NCI-H524 treated with DMSO at 0.1 percent for 48 hours (cell line): ENCODE measurements at regions not wholly inside any gene's neighbourhood (a gene's known extent, or its start where the extent isn't known, plus 50 kb on each side); places are given as distances from the start of the nearest gene placed in this dataset.

Source experiments
- DNase-seq: peaks from one replicate; lab custom pipeline; 2025; lab: John Stamatoyannopoulos, UW

DNA sequence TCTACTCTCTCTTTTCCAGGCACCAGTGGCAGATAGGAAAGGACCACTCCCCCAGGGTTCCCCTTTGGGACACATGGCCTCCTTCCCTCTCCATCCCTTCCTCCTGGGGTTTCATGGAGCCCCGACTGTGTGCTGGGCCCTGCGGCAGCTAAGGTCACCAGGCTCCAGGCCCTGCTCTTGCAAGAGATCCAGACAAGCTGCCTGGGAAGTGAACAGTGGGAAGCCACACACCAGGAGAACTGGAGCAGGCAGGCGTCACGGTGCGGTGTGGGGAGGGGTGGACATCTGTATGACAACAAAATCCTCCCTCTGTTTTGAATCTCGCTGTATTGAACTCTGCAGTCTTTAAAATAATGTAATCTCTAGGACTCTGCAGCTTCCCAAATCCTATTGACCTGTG is 330.1 kb downstream of the UQCRFS1 start:
- no peak for DNase-seq

DNA sequence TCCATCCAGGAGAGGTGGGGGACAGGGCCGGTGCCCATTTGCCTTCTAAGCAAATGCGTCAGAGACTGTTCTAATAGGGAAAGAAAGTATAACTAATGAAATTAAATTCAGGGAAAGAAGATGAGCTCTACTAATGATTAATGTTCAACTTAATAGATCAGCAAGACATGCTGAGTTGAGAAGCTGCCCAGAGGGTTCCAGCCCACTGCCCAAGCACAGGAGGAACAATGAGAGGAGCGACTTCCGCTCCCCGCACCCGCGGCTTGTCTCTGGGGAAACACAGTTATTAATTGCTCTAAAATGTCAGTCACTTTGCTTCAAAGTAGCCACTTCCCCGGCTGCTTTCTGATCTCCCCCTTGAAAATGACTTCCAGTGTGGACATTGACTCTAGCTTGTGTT is 331.3 kb downstream of the UQCRFS1 start:
- DNase-seq, result no peak

DNA sequence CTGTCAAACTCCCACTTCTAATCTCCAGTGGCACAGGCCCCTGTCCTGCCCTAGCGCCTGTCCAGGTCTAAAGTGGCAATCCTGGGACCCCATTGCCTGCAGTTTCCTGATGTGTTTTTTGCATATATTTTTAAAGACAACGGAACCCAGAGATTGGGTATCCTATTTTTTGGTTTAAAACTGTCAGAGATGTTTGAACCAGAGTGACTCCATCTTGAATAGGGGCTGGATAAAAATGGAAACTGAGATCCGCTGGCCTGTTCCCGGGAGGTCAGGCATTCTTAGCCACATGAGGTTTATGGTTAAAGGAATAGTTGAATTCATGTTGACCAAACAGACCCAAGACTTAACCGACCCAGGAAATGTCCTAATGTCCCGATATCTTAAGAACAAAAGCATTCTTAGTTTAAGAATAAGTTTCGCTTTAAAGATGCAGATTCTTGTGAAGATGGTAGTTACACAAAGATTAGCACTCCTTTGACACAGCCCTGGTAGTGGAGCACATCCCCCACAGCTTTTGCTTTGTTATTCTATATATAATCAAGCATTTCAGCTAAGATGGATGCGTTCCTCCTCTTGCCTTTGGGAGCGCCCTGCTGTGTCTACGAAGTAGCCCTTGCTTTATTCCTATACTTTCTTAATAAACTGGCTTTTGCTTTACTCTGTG is 332.1 kb downstream of the UQCRFS1 start:
- no peak for DNase-seq

DNA sequence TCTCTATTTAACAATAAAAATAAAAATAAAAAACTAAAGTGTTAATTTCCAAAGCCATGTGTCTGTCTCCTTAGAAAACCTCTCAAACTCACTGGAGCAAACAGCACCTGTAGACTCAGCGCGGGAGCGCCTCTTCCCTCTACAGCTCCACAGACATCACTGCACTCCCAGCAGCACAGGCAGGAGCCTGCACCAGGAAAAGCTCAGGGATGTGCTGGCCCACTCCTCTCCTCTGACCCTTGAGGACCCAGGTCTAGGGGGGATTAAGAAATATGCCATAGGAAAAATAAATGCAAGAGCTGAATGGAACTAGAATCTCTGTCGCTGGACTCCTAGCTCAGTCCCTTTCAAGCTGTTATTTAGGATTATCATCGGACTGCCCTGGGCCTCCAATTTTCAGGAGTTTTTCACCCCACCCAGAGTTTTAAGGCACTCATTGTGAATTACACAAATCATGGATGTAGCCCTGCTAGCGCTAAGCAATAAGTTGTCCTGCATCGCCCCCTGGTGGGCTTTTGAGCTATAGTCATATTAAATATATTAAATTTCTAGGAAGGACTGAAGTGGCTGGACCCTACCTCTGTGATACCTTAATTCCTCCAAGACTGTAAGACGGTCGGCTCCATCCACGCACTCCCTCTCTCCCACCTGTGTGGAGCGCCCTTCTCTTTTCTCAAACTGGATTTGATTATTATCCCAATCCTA is 333.9 kb downstream of the UQCRFS1 start:
- no peak for DNase-seq

DNA sequence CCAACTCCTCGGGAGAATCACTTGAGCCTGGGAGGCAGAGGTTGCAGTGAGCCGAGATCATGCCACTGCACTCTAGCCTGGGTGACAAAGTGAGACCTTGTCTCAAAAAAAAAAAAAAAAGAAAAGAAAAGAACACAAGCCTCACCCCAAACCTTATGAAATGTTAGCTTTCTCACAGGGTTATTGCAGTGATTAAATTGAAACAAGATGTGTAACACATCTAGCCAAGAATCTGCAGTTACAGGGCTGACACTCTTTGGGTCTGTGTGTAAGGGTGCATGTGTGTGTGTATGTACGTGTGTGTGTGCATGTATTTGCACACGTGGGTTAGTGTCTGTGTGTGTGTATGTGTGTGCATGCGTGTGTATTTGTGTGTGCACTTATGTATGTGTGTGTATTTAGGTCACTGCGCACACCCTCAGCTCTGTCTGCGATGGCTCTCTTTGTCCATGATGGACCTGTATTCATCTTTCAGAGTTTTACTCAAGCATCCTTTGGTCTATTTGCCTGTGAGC is 336.3 kb downstream of the UQCRFS1 start:
- no peak for DNase-seq

DNA sequence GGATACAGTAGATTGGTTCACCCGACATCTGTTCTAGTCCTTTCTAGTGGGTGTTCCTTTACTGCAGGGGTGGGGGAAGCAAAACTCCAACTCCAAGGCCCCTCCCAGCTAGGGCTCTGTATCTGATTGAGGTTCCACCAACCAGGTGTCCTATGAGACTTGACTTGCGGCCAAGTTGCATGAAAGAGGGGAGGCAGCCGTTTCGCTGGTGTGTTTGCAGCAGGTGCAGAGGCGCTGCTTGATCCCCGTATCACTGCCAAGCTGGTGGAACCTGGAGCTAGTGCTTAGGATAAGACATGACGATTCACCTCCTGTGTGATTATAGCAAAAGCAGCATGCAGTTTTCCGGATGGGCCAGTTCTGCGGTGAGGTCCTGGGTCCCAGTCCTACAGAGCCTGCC is 338.2 kb downstream of the UQCRFS1 start:
- DNase-seq, result no peak

DNA sequence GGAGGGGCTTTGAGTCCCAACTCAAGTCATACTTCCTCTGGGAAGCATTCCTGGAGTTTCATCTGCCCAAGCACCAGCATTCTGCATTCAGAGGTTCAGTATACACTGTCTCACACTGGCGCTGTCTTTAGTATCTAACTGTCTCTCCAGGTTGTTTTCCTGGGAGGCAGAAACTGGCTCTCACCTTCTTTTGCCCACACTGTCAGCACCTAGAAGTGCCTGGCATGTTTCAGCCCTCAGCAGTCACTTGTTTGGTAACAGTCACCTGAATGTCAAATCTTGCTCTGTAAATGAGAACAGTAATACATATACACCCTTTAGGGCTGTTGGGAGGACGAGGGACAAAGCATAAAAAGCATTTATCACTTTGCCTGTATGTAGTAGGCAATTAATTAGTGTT is 339.6 kb downstream of the UQCRFS1 start:
- no peak for DNase-seq

DNA sequence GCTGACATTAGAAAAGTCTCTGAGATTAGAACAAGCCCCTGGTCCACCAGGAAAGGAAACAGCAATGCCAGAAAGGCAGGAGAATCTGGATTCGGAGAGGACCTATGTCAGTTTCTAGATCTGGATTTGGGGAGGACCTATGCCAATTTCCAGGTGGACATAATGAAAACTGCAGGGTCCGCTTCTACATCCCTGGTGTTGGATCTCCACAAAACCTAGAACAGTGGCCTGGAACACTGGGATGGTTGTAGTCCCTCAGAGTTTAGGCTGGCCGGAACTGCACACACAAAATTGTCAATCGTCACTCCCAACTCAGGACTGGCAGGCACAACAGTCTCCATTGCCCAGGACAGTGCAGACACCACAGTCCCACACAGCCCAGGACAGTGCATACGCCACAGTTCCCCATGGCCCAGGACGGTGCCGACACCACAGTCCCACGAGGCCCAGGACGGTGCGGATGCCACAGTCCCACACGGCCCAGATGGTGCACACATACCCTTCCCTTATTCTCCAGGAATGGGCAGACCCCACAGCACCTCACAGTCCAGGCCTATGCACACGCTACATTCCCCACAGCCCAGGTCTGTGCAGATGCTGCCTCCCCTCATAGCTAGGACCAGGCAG is 341.7 kb downstream of the UQCRFS1 start:
- DNase-seq, result no peak

DNA sequence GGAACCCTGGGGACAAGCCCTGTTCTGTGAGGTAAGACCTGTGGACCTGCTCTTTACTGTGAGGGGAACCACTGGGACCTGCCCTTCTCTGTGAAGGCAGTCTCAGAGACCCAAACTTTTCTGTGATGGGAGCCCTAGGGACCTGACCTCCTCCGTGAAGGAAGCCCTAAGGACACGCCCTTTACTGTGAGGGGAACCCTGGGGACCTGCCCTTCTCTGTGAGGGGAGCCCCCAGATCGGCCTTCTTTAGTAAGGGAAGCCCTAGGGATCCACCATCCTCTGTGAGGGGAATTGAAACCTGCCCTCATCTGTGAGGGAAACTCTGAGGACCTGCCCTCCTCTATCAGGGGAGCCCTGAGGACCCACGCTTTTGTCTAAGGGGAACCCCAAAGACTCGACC is 343.5 kb downstream of the UQCRFS1 start:
- no peak for DNase-seq

DNA sequence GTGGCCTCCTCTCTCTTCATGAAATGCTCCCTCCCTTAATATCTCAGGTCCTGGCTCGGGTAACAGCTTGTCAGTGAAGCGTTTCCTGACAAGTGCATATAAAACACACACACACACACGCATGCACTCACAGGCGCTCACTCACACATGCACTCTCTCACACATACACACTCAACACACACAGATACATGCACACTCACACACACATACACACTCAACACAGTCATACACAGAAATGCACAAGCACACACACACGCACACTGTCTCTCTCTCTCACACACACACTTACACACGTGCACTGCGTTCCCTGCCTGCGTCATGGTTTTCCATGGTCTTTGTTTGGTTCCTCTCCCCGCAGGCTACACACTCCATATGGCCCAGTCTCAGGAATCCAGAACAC is 344.1 kb downstream of the UQCRFS1 start:
- no peak for DNase-seq

DNA sequence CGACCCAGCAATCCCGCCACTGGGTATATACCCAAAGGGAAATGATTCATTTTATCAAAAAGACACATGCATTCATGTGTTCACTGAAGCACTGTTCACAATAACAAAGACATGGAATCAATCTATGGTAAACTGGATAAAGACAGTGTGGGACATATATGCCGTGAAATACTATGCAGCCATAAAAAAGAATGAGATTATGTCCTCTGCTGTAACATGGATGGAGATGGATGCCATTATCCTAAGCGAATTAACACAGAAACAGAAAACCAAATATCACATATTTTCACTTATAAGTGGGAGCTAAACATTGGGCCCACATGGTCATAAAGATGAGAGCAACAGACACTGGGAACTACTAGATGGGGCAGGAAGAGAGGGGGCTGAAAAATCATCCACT is 345.0 kb downstream of the UQCRFS1 start:
- no peak for DNase-seq

DNA sequence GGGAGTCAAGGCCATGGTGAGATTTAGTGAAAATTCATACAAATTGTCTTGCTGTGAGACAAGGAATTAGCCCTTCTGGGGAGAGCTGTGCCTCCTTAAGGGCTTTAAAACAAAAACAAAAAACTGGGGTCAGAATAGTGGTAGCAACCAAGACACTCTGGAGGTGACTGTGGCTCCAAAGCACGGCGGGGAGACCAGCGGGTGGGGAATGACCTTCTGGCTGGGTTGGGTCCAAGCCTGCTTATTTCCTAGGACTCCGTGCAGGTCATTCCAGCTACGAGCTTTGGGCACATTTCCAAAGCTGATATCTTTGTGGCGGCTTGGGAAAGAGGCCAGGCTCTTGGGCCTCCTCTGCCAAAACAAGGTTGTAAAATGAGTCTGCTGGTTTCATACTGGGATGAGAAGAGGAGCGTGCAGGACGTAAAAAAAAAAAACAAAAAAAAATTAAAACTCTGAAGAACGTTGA is 348.3 kb downstream of the UQCRFS1 start:
- no peak for DNase-seq

DNA sequence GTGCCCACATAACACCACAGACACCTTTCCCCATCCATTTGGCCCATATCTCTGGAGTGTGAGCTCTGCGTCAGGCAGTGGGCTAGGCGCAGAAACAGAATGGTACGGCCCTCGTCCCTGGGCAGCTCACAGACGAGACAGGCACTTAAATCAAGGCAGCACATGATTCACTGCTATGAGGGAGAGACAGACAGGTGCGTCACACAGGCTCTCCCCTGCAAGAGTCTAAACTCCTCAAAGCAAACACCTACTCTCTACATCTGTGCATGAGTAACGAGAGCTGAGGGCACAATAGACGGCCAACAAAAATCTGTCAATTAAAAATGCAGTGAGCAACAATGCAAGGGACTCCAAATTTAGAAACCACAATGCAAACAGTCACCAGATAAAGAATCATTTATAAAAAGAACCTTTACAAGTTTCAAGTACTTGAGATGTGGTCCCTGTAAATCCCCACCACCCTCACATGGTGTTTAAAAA is 348.9 kb downstream of the UQCRFS1 start:
- no peak for DNase-seq

DNA sequence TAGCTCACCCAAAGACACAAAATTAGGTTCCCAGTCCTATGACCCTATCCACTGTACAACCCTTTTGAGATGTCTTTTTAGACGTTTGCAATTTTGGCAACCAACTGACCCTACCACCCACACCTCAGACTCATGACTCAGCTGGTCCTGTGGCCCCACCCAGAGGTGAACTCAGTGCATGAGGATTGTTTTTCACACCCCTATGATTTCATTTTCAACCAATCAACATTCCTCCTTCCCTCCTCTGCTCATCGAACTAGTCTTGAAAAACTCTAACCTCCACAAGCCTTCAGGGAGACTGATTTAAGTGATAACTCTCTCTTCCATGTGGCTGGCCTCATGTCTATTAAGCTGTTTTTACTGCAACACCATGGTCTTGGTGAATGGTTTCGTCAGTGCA is 350.7 kb downstream of the UQCRFS1 start:
- no peak for DNase-seq

DNA sequence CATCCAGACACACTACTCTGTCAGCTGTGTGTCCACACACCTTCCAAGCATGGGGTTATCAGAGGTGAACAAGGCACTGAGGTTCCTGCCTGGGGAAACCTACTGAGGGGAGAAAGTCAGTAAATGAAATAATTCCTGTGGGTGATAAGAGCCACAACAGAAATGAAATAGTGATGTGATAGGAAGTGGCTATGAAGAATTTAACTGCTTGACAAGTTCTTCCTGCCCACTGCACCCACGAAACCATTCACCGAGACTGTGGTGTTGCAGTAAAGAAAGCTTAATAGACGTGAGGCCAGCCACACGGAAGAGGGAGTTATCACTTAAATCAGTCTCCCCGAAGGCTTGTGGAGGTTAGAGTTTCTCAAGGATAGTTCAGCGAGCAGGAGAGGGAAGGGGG is 353.1 kb downstream of the UQCRFS1 start:
- no peak for DNase-seq

DNA sequence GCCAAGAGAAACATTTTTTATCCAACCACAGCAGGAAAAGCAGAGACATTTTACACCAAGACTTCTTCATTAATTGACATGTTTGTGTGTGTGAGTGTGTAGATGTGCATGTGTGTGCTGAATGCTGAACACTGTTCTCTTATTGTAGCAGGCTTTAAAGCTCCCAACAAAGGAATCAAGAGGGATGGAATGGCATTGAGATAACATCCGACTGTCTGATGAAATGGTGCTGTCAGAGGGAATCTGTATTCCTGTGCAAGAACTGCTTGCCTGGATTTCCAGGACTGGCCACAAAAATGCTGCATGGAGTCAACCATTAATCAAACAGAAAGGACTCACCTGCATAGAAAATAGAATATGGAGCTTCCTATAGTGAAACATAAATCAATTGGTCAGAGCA is 354.0 kb downstream of the UQCRFS1 start:
- DNase-seq, result no peak

DNA sequence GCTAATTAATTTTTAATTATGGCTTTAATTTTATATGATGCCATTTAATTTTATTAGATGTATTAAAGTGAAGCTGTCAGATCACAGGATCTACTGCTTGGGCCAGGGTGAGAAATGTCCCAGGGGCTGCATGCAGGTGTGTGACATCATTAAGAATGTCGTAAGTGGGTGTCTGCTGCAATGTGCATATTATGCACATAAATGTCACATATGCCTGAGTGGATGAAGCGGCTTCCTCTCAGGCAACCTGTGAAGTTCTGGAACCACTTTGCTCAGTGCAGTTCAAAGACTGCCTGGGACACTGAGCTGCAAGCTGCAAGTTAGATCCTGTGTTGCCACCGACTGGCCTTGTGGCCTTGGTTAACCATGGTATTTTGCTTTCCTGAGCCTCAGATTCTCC is 355.0 kb downstream of the UQCRFS1 start:
- no peak for DNase-seq

DNA sequence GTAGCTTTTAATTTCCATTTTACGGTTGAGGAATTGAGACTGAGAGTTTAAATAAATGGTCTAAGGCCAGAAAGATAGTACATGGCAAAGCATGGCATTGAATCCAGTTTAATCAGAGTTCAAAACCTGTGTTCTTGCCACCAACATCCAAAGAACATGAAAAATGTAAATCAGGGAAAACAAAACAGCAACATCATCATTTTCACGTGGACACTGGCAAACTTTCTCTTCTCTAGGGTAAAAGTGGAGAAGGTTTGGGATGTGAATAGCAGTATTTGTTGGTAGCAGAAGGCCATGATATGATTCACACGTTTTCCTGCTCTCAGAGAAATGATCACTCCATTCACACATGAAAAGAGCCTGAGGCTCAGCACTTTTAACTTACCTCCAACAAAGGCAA is 357.7 kb downstream of the UQCRFS1 start:
- no peak for DNase-seq

DNA sequence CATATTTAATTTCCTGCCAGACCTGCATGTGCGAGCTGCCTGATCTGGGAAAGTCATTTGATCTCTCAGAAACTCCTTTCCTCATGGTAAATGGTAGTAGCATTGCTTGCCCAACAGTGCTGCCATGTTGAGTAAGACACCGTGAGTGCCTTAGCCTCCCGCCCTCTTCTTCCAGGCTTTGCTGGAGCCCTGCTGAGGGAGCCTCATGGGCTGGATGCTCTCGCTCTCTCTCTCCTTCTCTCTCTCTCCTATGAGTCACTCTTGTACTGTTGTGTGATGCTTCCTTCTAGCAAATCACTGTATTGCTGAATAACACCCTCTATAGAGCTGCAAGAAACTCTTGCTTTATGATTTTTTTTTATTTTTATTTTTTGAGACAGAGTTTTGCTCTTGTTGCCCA is 365.5 kb downstream of the UQCRFS1 start:
- DNase-seq, result no peak

DNA sequence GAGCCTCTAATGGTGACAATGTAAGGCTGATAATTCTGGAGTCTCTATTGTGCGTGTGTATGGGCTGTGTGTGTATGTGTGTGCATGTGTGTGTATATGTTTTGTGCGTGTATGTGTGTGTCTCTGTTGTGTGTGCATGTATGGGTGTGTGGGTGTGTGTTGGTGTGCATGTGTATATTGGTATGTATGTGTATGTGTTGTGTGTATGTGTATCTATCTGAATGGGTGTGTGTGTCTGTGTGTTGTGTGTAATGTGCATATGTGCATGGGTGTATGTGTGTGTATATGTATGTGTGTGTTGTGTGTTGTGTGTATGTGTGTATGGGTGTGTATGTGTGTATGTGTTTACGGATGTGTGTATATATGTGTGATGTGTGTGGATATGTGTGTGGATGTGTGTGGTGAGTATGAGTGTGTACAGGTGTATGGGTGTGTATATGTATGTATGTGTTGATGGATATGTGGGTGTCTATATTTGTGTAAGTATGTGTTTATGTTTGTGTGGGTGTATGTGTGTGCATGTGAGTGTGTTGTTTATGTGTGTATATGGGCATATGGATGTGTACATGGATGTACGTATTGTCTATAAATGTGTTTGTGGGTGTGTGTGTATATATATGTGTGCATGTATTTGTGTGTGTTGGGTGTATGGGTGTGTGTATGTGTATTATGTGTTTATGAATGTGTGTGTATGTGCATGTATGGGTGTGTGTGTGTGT is 366.7 kb downstream of the UQCRFS1 start:
- no peak for DNase-seq

DNA sequence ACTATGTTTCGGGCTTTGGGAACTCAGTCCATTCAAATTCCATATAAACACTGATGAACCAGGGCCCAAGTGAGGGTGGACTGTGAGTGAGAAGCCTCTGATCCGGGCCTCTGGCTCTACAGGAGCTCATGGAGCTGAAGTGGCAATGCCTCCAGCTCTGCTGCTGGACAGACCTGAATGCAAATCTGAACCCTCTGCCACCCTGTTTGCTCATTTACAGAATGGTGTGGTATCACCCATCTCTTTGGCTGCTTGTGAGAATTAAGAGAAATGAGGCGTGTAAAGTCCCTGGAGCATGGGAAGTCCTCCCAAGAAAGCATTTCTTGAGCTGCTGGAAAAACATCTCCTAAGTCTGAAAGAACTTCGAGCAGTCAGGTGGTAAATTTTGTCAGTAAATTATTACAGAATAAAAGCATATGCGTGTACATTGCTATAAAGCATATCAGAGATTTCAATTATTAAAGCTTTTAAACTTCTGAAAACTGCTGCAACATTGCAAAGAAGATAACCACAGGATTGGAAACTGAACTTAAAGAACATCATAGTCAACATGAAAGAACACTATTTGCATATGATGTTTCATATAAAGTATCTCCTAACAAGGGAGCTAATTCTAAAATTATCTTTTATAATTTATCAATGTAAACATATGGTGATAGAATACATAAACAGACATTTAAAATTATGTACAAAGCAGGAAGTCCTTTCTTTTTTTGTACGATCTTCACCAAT is 369.0 kb downstream of the UQCRFS1 start:
- DNase-seq, result no peak

DNA sequence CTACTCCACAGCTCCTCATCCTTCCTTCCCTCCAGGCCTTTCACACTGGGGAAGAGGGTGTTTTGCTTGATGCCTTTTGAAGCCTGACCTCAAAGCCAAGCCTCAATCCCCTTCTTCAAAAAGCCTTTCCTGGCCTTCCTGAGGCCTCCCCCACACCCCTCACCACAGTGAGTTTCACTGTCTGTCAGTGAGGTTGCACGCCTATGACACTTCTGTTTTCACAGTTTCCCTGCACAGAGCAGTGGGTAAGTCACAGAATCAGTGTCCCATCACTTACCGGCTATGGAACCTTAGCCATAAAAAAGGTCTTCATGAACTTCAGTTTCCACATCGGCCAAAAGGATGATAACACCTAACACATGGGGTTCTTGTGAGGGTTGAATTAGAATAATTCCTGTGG is 371.4 kb downstream of the UQCRFS1 start:
- DNase-seq, result no peak
